ENCODE measurements at regions not wholly inside any gene's neighbourhood (a gene's known extent, or its start where the extent isn't known, plus 50 kb on each side); places are given as distances from the start of the nearest gene placed in this dataset.
A peak's percentile ranks its signal among the peaks of the same experiment; 100 is the strongest.
"Not testable (repeated sequence)": the region's sequence is repeated elsewhere in the genome, so short reads cannot be mapped to it uniquely, and the experiment has no call there.

DNA sequence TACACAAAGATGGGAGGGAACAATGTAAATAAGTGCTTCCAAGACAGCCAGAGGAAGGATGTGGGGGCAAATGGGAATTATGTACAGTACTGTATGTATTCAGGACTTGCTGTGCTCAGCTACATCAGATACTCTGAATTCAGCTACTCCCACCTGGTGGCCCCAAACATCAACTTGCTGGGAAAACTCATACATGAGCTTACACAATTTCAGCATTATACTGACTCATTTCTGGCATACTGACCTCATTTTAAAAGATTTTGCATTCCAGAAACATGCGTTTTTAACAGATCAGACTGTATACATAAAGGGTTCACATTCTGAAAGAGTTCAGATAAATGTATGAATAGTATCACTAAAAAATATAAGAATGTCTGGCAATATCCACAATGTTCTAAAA, 59.7 kb downstream of the GPX5 start:
- DNase-seq: no peak

DNA sequence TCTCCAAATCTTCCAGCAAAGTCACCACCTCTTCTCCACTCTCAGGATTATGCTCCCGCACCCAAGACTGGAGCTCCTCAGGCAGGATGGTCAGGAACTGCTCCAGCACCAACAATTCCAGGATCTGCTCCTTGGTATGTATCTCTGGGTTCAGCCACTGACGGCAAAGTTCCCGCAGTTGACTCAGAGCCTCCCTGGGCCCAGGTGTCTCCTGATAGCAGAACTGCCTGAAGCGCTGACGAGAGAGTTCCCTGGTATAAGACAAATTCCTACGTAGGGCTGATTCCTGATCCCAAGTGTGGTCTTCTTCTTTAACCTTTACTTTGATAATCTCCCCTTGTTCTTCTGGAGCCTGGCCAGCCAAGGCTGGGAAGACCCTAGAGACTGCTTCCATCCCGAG, 60.6 kb downstream of the GPX5 start:
- DNase-seq: no peak

DNA sequence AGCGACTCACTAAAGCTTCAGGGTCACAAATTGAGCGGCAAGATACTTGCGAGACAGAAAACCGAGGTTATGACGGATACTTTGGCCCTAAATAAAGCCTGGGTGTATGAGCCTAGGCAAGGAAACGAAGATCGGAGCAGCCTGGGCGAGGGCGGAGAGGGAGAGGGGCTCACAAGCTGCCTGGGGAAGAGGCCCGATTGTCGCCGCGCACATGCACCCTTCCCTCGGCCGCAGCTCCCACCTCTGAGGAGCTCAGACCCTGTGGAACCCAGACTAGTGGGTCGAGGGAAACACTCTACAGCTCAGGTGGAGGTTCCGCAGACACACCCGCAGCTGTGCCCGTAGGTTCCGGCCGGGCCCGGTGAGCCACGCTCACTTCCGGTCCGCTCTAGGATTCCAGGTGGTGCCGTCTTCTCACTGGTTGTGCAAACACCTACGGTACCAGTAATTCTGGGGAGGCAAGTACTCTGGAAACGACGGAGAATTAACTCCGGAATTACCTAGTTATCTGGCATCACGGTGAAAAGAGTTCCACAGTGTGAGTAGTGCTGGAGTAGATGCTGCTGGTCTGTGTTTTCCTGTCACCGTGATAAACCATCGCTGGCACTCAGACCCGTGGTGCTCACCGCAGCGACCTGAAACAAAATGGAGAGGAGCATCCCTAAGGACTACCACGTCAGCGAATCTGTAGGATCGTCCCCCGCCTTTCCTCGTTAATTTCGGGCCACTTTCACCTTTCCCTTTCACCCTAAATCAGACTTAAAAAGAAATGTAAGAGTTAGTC, 61.5 kb downstream of the GPX5 start:
- peak; percentile 30 for DNase-seq

DNA sequence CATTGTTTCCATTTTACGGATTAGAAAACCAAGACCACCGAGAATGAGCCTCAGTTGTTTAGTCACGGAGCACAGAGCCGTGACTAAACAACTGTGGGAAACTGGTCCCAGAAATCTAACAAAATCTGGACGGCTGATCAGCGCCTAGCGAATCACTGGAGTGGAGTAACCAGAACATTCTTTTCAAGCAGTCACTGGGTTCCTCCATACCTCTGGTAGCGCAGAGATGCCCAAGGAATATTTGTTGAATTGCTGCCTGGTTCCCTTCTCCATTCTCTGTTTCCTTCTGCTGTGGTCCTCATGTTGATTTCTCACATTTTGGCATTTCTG, 62.0 kb downstream of the GPX5 start:
- no peak for DNase-seq

DNA sequence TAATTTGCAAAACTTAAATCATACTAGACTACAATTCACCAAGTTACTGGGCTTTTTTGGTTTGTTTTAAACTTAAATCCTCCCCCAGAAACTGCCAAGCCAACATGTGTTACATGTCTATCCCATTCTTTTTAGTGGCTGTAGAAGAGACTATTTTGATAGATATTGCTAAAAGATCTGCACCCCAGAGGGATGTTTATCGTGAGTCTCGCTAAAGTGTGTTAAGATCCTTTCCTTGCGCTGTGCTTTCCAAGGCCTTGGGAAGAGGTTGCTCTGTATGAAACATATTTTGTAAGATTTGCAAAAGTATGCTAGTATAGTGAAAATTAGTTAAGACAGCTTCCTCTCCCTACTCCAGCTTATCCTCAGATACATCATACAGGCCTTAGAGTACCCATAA, 63.0 kb downstream of the GPX5 start:
- DNase-seq: no peak

GRCh38 chr6:28589234-28589956, 63.7 kb downstream of the GPX5 start:
- no peak for DNase-seq

DNA sequence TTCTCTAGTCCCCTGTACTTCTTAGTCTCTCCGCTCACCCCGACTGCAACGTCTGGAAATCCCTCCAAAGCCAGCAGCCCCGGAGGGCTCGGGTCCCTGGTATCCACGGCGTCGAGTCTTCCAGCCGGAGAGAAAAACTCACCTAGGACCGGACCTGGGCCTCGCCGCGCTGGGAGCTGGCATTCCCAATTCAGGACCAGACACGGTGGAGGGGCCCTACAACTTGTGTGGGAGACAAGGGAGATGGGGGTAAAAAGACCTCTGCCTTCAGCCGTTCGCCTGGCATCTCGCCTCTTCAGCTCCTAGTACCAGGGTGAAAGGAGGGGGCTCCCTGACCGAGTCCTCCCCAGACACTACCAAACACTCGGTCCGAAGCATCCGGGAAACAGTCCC, 64.3 kb downstream of the GPX5 start:
- no peak for DNase-seq

DNA sequence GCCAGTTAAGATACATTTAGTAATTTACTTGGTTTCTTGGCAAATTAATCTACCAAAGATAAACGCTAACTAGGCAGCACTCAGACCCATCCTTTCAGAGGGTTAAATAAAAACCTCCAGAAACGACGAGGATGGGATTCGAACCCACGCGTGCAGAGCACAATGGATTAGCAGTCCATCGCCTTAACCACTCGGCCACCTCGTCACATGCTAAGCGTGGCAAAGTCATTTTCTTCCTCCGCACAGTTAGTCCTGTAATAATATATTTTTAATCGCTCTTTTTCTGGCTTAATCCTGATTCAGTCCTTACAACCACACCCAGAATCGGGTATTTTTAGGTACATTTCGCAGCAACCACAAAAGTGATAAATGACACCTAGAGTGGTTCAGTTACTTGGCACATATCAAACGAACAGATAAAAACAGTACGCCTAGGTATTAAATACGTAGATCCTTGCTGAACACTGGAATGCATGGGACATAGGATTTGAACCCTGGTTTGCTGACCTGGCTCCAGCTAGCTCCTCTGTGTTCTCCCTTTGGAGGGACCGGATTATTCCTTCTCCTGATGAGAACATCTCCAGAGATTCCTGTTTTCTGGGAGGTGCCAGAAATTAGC, 71.6 kb downstream of the GPX5 start:
- no peak for DNase-seq

DNA sequence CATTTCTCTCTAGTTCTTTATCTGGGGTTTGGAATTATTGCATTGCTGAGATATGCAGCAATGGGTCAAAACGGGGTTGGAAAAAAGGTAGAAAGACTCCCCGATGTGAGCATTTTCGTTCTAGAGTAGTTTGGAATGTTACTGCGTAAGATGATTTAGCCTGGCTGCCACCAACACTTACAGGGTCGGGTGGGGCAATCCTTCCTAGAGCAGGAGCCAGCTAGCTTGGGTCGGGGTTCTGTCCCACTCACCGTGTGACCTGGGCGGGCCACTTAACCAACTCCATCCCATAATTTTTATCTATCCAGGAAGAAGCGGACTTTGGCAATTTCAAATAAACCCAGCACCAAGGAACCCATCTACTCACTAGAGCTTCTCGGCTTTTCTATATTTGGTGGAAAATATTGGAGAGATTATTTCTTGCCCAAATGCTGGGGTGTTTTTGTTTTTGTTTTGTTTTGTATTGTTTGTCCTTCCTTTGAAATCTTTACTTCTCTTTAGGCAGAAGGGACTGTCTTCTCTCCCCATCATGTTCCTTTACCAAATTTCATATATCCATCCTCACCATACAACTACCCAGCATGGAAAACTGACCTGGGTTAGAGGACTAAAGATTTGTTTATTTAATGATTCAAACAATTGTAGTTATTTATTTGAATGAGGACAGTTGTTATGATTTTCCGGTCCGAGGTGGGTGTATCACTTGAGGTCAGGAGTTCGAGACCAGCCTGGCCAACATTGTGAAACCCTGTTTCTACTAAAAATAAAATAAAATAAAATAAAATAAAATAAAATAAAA, 72.4 kb downstream of the GPX5 start:
- no peak for DNase-seq

GRCh38 chr6:28598757-28599686, 73.3 kb downstream of the GPX5 start:
- DNase-seq: no peak

- DNase-seq: no peak
Measured at GRCh38 chr6:28600245-28600644, 74.6 kb downstream of the GPX5 start.

DNA sequence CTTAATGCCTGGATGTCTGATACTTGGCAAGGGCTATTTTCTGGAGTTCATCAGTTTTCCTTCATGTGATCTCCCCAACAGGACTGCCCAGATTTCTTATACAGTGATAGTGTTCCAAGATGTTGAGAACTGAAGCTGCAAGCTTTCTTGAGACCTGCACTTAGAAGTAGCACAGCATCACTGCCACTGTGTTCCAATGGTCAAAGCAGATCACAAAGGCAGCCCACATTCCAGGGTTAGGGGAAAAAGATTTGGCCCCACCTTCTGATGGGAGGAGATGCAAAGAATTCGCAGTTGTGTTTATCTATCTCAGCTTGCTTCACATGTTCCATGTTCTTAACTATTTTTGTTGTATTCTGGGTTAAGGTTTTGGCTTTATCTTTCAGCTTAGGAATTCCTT, 78.2 kb downstream of the GPX5 start:
- DNase-seq: no peak

GRCh38 chr6:28606424-28607391, 81.0 kb downstream of the GPX5 start:
- no peak for DNase-seq

DNA sequence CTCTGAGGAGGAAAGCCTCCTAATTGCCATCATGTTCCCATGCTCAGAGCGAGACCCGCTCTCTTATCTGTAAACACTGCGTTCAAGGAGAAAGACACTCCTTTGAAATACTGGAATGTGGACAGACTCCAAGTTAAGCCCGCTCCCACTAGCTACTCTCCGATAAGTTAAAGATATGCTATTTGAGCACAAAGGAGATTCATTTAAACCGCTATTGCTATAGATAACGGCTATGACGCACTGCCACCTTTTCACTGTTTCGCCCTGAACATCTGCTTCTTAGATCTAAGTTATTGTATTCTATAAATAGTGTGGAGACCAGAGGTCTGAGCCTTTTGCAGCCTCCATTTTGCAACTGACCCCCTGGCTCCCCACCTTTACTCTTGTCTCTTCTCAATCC, 82.3 kb downstream of the GPX5 start:
- DNase-seq: no peak

DNA sequence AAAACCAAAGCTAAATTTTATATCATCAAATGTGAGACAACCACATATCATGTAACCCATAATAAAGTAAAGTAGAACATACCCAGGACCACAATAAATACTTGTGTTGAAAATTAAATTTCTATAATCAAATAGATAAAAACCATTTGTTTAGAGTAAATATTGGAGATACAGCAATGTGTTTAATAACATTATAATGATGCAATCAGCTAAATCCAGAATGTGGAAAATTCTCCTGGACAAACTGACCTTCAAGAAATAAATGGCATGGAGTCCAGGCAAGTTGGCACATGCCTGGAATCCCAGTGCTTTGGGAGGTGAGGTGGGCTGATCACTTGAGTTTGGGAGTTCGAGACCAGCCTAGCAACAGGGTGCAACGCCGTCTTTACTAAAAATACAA, 84.0 kb downstream of the GPX5 start:
- DNase-seq: no peak

GRCh38 chr6:28615616-28615954, 89.9 kb downstream of the GPX5 start:
- no peak for DNase-seq

DNA sequence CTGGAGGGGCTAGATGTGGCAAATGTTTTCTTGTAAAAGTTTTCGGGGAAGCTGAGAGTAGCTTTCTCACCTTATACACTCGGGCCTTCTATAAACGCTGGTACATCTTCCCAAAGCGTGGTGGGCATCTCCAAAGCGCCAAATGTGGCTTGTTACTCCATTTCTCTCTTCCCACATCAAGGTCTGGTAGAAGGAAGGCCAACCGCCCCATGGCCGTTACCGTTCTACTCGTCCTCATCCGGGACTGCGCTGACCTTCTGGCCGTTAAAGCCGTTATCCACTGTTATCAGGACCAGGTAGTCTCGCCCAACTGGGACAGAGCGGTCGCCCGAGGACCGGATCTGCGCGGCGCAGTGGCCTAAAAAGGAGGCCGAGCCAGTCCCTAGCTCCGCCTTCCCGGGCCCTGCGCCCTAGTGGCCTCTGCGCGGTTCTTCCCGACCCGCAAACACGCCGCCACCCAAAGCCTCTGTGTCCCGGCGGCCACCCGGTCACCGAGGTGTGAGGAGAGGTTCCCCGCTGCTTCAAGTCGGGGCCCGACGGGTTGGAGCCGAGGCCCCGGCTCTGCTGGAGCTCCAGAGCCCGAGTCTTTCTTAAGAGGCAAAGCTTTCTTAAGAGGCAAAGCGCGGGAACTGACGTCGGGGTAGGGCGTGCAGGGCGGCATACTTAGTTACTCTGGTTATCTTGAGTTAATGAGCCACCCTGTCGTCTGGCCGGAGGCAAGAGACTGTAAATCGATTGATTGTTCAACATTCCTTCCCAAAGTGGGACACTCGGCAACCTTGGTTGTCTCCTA, 90.5 kb downstream of the GPX5 start:
- no peak for DNase-seq

DNA sequence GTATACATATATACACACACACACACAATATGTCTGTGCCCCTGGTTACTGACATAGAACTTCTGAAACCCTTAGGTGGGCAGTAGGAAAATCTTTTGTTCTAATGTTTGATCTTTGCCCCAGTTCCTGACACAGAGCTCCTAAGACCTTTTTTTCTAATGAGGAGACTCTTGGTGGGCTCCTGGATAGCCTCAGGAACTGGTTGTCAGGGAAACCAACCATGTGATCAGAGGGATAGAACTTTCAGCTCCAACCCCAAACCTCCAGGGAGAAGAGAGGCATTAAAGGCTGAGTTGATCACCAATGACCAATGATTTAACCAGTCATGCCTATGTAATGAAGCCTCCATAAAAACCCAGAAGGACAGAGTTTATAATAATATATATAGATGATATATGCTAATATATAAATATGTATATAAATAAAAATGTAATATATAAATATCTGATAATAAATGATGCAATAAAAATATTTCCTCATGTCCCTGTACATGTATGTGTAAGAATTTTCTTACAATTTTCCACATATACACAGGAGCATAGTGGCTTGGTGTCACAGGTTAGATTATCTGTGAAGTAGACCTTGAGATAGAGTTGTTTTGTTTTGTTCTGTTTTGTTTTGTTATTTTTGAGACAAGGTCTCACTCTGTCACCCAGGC, 93.3 kb downstream of the GPX5 start:
- DNase-seq: no peak

- not testable (repeated sequence) for DNase-seq
Measured at GRCh38 chr6:28621268-28621667, 95.6 kb downstream of the GPX5 start.

DNA sequence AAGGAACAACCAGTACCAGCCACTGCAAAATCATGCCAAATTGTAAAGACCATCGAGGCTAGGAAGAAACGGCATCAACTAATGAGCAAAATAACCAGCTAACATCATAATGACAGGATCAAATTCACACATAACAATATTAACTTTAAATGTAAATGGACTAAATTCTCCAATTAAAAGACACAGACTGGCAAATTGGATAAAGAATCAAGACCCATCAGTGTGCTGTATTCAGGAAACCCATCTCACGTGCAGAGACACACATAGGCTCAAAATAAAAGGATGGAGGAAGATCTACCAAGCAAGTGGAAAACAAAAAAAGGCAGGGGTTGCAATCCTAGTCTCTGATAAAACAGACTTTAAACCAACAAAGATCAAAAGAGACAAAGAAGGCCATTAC, 97.6 kb downstream of the GPX5 start:
- not testable (repeated sequence) for DNase-seq

Data from stimulated activated naive CD4-positive, alpha-beta T cell treated with Interleukin-2 at 50 U/mL for 16 hours (primary cell).